ENCODE measurements at regions not wholly inside any gene's neighbourhood (a gene's known extent, or its start where the extent isn't known, plus 50 kb on each side); places are given as distances from the start of the nearest gene placed in this dataset.

DNA sequence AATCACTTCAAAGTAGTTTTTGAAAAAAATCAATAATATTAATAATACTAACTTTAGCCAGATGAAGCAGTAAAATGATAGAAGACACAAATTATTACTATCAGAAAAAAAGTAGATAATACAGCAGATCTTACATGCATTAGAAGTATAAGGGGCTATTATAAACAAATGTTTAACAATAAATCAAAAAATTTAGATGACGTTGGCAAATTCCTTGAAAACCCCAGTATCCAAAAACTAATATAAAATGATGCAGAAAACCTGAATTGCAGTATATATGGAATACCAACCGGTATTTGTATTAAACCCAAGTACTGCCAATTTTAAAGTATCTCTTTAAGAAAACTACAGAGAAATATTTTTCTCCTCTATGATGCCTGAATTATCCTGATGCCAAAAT, 573.3 kb upstream of the CTNND2 start:
- DNase-seq: no peak

DNA sequence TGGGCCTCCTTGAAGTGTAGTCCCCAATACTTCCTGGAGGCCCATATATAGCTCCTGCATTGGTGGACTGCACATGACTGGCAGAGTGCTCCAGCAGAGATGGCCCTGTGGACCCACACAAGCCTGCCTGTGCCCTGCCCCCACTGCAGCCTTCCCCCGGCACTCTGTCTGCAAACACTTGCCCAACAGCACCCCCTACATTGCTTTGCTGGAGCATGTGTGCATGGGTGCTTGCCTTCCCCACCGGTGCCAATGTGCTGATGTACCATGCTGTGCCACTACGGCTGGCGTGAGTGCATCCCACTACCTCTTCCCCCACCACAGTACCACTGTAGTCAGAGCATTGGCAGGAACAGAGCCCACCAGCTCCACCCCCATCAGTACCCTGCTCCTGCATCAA, 563.6 kb upstream of the CTNND2 start:
- no peak for DNase-seq

DNA sequence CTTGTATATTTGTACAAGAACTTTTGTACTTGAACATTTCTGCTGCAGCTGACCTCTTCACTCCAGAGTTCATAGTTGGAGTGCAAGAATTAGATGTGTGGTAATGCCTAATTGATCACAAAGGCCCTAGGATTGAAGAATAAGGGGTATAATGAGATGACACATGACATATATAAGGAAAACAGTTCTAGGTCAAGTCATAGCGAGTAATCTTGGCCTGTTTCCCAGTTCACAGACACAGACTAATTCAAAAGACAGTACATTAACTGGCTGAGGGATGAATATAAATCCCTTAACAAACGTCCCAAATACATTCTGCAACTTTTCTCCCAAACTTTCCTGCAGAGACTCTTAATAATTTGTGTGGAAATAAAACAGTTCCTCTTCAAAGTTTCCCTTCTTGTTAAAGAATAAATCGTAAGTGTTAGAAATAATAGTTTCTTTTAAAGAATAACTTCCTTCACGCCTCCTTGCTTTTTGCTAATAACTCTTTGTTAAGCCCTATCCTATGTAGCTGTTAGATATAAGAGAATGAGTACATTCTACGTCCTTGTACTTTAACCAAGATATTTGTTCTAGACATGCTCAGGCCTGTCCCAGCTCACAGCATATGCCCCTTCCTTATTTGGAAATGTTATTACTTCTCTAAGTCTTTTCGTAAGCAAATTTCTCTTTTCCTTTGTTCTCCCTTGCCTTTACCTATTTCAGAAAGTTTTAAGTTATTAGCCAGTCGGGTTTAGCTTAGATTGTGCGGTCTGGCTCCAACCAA, 556.4 kb upstream of the CTNND2 start:
- DNase-seq: no peak

DNA sequence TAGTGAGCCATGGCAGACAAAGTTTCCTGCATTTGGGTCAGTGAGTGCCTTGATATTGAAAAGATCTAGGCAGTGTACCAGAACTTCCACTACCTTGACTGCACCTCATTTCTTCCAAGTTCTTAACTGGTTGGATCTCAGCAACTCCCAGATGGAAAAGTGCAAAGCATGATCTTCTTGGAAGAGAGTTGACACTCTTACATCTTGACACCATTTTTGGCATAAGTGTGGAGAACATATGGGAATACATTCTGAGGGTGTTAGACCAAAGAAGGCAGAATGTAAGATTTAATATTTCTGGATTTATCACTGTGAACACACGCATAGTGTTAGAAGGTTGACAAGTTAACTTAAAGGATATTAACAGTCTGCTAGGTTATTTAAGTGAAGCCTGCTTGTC, 555.1 kb upstream of the CTNND2 start:
- no peak for DNase-seq

DNA sequence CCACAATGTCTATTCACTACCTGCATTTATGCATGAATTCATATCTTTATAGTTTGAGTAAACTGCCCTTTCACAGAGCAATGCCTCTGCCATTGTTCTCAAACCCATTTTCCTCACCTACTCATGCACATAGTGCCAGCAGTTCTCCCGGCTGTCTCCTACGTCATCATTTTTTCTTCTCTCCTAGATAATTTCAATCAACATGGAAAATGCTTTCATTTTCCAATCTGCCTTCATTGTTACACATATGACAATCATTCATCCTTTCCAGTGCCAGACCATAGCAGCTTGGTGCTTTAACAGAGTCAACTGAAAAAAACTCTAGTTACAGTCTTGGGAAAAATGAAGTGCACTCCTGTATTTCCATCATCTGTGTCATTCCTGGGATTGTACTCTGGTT, 514.8 kb upstream of the CTNND2 start:
- DNase-seq: no peak

DNA sequence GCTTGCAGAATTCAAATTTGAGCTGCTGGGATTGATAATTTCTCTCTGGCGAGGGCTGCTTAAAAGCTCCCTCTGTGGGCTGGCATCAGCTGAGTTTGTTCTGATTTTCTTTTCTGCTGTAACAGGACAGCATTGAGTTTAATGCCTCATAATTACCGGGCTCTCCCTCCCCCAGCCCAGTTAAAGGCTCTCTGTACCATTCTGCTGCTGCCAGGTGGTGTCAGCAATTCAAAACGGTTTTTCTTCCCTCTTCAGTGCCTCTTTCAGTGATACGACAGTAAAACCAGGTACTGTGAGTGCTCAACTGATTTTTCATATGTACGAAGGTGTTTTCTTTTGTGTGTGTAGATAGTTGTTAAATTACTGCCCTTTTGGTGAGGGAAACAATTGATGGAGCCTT, 509.3 kb upstream of the CTNND2 start:
- no peak for DNase-seq

DNA sequence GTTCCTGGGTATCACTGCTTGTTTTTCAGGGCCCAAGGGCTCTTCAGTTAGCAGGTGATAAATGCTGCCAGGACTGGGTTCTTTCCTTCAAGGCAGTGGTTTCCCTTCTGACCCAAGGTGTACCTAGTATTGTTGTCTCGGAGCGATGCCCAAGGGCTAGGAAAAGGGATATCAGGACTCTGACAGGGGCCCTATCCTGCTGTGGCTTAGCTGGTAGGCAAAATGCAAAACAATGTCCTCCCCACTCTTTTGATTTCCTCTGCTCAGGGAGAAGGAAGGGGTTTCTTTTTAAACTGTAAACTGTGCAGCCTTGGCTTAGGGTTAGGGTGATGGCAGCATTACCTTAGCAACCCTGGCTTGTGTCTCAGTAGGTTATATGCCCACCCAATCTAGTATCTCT, 508.8 kb upstream of the CTNND2 start:
- DNase-seq: no peak

DNA sequence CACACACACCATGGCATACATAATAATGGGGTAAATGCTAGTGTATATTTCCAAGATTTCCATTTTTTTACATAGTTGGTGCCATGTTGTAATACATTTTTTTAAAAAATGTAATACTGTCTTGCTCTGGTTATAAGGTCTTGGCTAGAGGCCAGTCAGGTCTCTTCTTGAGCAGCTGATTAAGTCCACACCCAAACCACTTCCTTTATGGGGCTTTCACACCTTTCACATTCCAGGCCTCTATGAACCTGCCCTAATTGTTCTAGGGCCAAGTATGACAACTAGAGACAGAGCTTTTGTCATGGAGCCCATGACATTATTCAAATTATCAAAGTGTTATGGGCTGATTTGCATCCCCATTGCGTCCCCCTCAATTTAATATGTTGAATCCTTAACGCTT, 495.6 kb upstream of the CTNND2 start:
- no peak for DNase-seq

DNA sequence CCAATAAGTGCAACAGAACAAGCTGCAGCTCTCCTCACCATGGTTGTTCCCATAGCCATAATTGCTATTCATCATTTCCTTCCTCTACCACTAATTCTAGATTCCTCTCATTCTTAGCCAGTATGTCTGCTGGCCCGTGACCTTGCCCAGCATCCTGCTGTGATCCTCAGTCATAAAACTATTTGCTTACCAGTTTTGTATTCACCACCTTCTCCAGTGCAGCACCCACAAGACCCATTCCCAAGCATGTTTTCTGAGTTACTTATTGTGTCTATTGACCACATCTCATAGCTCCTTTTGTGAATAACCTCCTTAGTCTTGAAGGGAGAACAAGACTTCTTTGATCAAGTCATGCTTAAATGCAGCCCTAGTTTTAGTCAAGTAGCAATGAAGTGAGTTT, 488.0 kb upstream of the CTNND2 start:
- DNase-seq: no peak

DNA sequence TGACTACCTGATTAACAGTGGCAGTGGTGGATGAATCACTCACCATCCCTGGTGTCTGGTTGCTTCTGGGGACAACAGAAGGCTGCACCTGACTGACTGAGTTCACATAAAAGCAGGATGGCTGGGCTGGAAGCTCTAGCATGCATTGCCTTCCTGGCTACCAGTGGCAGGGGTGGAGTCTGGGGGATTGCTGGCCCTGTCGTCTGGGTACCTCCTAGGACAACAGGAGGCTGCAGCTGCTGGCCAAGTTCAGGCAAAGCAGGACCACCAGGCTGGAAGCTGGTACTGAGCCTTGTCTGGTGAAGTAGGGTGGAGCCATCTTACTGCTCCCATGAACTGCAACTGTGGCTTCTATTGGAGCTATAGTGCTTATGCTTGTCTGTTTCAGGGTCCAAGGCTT, 480.8 kb upstream of the CTNND2 start:
- DNase-seq: no peak

DNA sequence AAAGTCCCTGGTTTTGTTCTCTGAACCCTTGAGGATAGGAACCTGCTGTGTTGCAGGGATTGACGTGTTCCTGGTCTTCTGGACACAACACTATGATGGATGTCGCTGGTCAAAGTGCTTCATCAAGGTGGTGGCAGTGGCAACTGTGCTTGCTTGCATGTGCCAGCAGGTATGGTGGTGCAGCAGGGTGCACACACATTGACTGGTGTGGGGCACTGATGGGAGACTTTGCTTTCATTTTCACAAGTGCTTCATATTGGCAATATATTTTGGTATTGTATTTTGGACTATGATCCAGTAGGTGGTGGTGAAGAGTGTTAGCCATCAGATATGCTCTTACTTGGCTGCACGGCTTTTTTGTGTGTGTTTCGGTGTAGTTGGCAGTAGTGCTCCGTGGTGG, 479.8 kb upstream of the CTNND2 start:
- no peak for DNase-seq

DNA sequence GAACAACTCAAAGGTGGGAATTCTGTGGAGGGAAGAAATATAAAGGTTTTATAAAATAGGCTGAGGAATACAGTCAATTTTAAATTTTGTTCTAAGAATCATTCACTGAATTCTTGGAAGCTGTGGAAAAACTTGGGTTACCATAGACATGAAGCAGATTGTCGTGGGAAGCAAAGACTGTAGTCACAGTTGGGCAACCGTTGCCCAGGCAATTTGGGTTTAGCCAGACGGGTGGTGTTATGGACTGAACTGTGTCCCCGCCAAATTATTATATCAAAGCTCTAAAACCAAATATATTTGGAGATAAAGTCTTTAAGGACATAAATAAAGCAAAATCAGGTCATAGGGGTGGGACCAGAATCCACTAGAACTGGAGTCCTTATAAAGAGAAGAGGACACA, 463.7 kb upstream of the CTNND2 start:
- DNase-seq: no peak

DNA sequence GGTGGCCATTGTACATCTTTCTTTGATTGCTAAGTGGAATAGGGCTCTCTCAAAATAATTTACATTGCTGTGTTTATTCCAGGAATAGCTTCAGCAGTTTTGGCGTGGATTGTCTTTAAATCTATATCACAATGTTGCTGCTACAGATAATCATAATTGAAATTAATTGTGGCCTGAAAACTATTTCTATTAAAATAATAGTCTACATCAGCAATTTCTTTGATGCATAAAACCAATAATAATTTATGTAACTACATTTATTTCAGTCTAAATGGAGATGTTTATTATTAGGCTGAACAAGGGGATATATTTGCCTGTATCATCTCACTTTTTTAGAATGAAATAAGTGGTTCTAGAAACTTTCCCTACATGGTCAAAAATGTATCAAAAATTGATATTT, 456.0 kb upstream of the CTNND2 start:
- no peak for DNase-seq

DNA sequence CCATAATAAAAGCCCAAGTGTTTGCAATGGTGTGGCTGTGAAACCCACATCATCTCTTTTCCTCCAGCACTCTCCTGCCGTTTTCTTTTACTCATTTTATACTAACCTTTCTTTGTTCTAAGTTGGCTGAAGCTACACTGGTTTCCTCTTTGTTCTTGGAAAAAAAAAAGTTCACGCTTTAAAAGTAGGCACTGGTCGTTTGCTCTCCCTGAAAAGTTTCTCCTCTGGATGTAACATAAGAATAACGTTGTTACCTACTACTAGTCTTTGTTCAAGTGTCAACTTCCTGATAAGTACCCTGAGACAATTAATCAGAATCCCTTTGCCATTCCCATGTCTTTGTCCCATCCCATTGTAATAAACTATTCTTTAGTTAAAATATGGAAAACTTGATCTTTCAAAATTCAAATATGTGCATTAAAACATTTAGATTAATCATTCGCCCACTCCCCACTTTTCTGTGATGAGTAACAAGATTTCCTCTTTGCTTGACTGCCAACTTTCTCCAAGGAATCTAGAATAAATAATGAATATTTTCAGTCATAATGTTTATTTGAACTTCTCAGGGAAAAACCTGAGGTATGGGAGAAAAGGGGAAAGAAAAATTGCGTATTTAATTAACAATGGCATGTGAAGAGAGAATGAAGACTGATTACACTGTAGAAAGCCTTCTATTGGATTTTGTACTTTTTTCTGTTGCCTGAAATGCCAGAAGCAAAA, 454.3 kb upstream of the CTNND2 start:
- no peak for DNase-seq

DNA sequence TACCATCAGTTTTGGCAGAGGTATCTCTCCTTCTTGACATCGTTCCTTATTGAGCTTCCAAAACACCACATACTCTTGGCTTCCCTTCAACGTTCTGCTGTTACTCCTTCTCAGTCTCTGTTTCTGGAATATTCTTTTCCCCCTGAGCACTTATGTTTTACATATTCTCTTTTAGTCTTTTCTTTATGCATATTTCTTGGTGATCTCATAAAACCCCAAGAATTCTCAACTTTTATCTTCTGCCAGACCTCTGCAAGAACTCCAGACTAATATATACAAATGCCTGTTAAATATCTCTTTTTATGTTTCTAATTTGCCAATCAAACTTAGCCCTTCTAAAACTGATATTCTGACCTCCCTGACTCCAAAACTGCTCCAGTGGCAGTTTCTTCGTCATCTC, 453.4 kb upstream of the CTNND2 start:
- DNase-seq: no peak

DNA sequence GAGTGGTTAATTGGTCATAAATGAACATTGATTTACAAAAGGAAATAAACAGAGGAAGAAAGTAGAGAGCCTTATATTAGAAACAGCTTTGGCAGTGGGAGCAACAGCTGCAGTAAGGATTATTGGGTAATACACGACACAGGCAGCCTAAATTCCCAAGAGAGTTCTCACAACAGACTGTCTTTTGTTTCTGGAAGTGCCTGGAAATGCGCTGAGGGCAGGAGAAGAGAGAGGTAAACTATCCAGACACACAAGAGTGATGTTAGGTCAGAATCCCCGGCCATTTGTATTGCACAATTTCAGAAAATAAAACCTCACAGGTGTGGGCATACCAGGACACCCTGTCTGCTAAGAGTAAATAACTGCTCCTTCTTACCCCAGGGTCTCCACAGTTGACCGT, 450.4 kb upstream of the CTNND2 start:
- DNase-seq: no peak

DNA sequence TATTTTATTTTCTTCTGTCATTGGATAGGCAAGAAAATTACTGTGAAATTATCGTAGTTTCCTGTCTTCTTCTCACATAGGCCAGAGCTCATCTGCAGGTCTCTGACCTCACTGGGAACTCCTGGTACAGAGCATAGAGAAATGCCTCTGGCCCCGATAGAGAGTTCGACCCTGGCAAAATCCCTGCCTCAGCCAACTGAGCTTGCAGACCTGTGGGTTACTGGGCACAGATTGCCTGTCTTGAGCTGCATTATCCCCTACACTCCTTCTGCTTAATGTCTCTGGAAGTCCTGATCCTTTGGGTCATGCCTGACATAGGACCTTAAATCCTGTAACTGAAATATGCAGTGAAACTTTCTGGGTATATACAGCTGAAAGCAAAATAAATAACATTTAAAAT, 439.3 kb upstream of the CTNND2 start:
- no peak for DNase-seq

DNA sequence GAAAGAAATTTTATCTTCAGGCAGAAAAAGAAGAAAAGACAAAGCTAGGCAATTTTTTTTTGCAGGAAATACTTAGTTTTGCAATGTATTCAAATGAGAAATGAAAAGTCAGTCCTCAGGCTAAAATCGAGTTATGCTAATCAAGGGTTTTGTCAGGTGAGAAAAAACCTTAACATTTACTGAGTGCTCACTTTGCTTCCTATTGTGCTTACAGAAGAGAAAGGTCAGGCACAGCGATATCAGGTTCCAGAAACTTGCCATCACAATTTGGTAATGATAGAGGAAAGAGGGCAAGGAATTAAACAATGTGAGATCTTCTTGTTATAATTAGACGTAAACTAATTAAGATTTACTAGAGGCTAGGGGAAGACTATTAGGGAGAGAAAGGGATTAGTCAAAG, 431.7 kb upstream of the CTNND2 start:
- no peak for DNase-seq

DNA sequence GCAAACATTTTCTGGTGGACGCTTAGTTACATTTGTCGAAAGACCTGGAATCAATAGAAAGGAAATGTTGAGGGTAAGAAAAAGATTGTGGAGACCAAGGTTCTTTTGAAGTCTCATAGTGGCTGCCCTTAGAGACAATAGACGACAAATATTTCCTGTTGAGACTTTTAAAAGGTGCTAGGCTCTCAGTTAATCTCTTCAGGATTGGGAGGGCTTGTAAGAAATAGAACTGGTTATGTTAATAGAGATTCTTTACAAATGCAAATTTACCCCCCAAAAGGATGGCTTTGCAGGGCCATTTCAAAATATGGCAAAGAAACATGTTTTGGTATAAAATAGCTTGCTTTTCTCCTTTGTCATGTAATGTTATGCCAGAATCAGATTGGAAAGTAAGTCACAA, 428.2 kb upstream of the CTNND2 start:
- DNase-seq: no peak

DNA sequence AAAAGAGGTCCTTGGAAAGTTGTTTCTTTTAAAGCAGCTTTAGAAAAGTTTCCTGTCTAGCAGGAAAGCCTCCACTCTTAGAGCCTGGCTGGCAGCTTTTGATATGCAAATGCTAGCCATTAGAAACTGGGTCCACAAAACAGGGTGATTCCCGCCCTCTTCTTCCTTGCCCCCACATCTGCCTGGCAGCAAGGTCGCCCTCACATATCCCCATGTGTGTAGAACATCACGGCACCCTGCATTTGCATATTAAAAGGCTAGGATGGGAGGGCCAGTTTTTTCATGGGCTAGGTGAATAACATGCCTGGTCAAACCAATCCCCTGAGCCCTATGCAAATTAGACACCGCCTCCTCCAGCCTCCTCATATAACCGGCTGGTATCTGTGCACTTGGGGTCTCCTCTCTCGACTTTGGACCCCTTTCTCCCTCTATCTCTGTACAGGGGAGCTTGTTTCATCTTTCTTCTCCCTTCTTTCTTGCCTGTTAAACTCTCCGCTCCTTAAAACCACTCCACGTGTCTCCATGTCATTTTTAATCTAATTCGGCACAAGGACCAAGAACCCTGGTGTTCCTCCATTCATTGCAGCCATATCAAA, 426.8 kb upstream of the CTNND2 start:
- no peak for DNase-seq

DNA sequence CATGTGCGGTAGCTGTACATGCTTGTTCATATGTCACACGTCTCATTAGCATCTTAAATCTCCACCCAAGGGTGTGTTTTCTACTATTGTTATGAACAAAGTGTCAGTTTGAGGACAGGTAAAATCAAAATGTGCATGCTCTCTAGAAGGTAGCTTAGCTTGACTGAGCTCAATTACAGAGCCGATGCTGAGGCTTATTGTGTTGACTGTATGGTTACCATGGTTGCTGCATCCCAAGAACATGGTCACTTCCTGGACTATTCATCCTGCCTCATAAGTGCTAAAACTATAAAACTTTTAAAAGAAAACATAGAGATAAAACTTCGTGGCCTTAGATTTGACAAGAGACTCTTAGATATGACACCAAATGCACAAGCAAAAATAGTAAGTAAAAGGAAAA, 426.1 kb upstream of the CTNND2 start:
- DNase-seq: no peak

DNA sequence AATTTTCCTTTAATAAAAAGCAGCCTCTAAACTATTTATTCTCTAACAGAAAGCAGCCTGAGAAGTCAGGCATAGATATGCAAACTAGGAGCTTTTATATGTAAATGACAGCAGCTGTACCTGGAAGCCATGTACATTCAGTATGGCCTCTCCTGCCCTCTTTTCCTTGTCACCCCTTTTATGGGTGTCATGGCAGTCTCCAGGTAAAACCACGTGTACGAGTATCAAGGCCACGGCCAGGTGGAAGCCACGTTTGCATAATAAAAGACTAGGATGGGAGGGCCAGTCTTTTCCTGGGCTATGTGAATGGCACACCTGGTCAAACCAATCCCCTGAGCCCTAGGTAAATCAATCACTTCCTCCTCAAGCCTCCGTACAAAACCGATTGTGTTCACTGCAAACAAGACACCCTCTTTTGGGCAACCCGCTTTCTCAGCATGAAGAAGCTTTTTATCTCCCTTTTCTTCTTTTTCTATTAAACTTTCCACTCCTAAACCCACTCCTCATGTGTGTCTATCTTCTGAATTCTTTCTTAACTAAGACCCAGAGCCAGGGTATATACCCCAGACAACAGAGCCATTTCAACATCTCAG, 419.5 kb upstream of the CTNND2 start:
- no peak for DNase-seq

DNA sequence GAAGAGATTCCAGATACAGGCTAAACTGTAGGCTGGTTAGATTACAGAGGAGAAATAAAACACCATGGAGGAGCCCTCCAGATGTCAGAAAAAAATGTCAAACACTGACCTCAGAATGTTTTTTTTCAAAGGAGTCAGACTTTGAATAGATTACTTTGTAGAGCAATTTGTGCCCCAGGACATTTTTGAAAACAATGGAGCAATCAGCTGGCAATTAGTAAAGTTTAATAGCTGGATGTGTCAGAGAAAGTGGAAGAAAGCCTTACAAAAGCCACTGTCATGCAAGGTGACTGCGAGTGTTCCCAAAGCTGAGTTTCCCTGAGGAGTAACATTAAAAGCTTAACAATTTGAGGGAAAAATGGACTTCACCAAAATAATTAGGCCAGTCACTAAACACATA, 417.8 kb upstream of the CTNND2 start:
- DNase-seq: no peak

DNA sequence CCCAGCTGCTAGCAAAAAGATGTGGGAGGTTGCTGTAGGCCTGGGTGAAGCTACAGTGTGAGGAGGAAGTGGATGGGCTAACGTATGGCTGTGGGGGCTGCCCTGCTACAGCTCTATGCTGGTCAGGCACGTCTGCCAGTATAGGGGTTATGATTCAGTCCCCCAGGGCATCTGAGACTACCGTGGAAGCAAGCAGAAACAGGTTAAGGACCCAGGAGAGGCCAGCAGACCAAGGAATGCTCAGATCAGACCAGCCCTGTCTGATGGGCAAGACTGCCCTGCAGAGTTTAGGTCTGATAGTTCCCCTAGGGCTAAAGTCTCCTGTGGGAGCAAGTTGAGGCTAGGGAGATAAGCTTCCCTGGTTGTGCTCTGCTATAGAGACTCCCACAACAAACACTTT, 416.1 kb upstream of the CTNND2 start:
- DNase-seq: no peak

All from activated CD4-positive, CD25-positive, alpha-beta regulatory T cell (primary cell).